Retina (tissue), 1 donor: ENCODE measurements at regions not wholly inside any gene's neighbourhood (a gene's known extent, or its start where the extent isn't known, plus 50 kb on each side); places are given as distances from the start of the nearest gene placed in this dataset.

ENCODE experiments used
- DNase-seq: peaks from one replicate; pipeline ENCODE4 v3.0.0-alpha.2; 2016

DNA sequence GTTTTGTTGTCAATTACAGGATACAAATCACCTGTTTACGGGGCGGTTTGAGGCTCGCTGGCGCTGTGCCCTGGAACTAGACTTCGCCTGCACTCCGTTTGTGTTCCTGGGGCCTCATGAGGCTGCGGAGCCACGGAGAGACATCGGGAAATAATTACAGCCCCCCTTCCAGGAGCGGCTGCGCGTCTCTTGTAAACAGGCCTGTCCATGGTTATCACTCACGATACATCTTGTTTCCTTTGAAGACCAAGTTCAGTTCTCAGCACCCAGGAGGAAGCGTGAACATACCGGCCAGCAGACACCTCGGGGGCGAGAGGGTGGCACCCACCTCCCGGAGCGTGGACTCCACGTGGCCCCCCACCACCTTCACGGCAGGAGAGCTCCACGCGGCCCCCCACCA, 297.1 kb upstream of the IRX4 start:
- DNase-seq: no peak

DNA sequence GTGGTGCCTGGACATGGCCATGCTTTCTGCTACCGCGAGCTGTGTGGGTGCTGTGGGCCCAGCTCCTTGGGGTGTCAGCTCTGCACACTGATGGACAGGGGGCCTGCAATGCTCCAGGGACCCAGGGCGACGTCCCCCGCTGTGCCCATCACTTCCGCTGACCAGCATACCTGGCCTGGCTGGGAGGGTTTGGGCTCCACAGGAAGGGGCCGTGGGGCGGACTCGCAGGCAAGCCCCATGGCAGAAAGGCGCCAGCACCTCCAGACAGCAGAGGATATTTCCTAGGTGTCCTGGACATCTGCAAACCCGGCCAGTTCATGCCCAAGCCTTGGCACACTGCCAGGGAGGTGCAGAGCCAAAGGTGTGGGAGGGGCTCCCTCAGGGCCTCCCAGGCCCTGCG, 295.8 kb upstream of the IRX4 start:
- DNase-seq: no peak

DNA sequence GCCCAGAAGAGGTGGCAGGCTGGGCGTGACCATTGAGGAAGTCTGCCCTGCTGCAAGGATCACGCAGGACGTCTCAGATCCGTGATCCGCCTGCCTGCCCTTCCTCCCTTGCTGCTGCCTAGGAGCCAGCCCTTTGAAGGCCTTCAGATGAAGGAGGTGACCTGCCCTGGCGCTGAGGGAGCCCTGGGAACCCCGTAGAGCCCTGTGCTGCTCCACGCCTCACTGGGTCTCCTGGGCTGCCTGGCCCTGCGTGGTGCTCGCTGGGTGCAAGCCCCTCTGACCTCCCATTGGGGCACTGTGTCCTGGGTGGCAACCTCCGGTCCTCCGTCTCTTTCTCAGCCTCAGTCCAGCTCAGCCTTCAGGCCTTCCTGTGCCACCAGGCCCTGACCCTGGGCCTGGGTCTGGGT, 295.3 kb upstream of the IRX4 start:
- no peak for DNase-seq

GRCh38 chr5:2177244-2177643, 294.5 kb upstream of the IRX4 start:
- no peak for DNase-seq

DNA sequence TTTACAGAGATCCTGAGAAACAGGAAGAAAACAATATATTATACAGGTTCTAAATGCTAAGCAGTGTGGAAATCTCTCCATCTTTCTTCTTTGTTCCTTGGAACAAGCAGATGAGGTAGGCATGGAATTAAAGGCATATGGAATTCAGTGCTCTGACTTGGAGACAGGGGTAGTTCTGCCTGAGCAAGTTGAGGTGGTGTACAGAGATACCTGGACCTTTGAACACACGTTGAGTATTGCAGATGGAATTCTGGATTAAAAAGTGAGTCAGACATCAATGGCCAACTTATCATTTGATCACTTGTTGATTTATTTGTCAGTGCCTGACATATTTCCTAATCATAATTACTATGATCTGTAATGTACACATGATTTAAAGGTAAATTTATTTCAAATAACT, 293.9 kb upstream of the IRX4 start:
- DNase-seq: no peak

DNA sequence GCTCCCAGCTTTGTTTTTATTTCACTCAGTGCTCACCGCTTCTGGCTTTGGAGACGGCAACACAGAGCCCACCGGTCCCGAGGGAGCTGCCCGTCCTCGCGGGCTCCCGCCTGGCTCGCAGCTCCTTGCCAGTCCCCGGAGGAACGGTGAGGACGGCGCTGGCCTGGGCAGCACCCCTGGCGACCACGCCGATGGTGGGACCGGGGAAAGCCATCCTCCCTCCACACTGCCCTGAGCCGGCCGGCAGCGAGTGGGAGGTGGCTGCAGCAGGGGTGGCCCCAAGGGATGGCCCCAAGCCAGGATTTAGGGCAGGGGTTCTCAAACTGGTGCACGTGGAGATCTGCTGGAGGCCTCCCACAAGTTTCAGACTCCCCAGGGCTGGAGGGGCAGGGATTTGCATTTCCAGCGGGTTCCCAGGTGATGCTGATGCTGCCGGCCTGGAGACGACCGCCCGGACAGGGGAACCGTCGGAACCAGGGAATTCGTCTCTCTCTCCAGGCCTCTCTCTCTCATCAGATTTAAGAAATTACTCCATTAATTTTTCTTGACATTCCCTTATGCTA, 293.2 kb upstream of the IRX4 start:
- no peak for DNase-seq

- no peak for DNase-seq
Observed at GRCh38 chr5:2175041-2175440, 292.3 kb upstream of the IRX4 start.

- no peak for DNase-seq
Observed at GRCh38 chr5:2174538-2174937, 291.8 kb upstream of the IRX4 start.

- no peak for DNase-seq
Observed at GRCh38 chr5:2173151-2173834, 290.6 kb upstream of the IRX4 start.

DNA sequence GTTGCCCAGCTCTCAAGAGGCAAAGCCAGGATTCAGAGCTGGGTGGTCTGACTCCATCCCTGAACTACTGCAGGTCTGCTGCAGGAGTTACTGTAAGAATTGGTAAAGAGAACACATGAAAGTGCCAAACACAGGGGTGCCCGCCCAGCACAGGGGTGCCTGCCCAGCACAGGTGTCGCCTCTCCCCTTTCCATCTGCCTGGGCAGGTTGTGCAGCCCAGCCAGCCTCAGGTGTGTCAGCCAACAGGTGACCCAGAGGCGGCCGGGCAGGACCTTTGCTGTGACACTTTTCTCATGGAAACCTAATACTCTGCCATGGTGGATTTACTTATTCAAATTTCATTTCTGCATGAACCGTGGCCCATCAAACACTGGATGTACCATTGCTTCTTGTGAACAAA, 289.7 kb upstream of the IRX4 start:
- DNase-seq: no peak

- no peak for DNase-seq
Observed at GRCh38 chr5:2170761-2171160, 288.0 kb upstream of the IRX4 start.

DNA sequence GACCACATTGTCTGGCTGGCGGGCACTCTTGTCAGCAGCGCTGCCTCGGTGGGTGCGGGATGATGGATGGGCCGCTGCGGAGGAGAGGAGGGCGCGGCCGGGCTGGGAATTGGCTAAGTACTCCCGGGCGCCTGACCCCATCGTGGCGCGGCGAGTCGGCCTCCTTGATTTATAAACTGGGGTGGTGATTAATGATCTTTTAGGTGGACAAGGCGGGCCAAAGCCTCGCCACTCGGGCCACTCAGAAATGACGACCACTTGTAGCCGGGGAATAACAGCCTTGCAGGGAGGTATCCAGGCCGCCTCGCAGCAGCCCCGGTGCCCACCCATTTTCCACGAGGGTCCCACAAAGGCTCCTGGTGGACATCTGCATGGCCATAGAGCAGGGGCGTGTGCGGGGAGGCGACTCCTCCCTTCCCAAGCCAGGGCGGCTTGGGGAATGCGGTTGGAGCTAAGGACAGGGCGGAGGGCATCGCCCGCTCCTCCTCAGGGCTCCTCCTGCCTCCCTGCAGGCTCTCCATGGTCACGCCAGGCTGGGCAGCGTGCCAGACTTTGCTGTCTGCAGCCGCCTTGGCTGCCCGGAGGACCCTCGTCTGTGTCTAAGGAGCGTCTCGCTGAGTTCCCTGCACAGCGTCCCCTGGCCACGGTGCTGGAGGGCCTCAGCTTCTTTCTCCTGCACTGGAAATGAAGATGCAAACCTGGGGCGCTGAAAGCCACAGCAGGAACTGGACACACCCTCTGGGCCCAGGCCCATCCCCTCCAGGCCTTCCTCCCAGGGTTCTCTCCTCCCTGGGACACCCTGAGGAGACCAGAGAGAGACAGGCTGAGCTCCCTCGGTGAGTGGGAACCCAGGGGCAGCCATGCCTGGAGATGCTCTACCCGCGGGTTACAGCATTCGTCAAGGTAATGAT, 287.4 kb upstream of the IRX4 start:
- peak; percentile 68 for DNase-seq

DNA sequence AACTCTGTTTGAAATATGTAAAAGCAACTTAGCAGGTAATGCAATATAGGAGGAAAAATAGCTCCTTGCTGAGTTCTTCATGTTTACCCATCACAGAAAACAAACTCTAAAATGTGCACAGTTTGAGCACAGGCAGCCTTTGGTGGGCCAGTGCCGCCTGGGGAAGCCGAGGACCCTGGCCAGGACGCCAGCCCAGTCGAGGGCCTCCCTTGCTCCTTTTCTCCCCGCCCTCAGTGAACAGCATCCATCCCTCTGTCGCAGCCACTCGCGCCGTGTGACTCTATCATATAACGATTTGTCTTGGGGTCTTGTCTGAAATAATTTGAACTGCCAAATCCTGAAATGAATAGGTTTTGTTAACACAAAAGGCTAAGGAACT, 286.7 kb upstream of the IRX4 start:
- no peak for DNase-seq

- DNase-seq: no peak
Observed at GRCh38 chr5:2168601-2169429, 286.1 kb upstream of the IRX4 start.

GRCh38 chr5:2167671-2168070, 284.9 kb upstream of the IRX4 start:
- no peak for DNase-seq

DNA sequence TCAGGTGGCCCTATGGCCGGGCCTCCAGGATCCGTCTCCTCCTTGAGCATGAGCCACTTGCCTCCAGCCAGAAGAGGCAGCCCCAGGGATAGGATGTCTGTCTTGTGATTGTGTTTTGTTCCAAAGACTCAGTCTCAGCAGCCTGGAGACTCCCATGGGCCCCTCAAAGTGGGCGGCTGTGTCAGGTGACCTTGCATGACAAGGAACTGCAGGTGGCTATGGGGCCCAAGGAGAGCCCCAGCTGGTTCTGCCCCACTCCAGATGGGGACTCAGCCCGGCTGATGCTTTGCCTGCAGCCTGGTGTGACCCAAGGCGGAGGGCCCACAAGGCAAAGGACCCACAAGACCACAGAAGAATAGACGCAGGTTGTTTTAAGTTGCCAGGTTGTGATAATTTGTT, 284.3 kb upstream of the IRX4 start:
- no peak for DNase-seq

- DNase-seq: no peak
Observed at GRCh38 chr5:2166306-2166978, 283.7 kb upstream of the IRX4 start.

DNA sequence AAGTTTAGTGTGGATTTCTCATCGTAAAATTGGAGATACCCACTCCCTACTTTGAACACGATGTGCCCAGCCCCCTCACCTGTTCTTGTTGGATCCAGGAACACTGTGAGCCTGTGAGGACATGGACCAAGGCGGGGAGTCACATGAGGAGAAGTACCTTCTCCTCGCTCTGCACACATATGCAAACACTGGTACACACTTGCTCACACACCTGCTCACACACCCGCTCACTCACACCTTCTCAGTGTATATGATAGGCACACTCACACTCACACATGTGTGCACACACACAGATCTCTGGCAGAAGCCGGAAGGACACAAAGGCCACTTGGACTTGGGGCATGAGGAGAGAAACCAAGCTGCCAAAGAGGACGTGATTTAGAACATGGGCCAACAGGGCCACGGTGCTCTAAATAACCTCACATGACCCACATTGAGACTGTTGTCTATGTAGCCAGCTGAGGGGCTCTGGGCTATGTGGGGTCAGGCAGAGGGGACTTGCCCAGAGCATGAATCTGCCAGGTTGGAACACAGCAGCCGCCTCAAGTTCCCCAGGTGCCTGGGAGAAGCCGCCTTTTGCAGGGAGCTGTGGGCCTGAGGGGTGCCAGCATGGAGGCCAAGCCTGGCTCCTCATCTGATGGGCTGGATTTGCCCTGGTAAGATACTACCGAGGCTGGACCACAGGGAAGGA, 283.0 kb upstream of the IRX4 start:
- no peak for DNase-seq

DNA sequence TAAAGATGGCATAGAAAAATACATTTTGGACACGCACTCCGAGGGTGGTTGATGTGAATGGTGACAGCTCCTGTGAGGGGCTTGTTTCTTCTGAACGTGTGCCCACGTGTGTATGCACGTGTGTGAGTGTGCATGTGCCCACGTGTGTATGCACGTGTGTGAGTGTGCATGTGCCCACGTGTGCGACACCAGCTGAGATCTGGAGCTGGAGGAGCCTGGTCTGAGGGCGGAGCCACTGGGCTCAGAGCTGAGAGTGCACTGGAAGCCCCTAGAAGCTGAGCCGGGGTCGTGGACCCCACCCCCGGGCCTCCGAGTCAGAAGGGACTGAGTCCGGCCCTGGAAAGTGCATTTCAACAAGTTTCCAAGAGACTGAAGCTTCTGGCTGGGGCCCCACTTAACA, 282.5 kb upstream of the IRX4 start:
- DNase-seq: no peak

DNA sequence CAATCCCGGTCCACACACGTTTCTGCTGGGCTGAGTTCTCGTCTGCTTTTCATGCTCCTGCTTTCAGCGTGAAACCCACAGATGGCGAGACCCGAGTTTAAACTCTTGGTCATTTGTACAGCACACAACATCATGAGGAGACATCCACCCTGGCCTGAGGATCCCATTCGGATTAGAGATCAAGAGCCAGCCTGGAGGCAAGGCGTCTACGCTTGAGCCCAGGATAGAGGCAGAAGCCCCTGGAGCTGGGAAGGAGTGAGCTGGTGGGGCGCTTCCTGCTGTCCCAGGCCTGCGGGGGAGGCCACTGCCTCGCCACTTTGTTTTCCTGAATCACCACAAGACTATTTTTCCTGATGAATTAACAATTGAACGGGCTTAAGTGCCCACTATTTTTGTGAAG, 281.9 kb upstream of the IRX4 start:
- DNase-seq: no peak

- DNase-seq: no peak
Observed at GRCh38 chr5:2163940-2164490, 281.3 kb upstream of the IRX4 start.
